ACC112 (cell line): ENCODE measurements at regions not wholly inside any gene's neighbourhood (a gene's known extent, or its start where the extent isn't known, plus 50 kb on each side); places are given as distances from the start of the nearest gene placed in this dataset.
"Not testable (repeated sequence)": the region's sequence is repeated elsewhere in the genome, so short reads cannot be mapped to it uniquely, and the experiment has no call there.

Source experiments
- H2AFZ ChIP-seq: fragments of 200-600 bp; sonication (generic); one replicate; pipeline ENCODE4 v1.6.0; 2017; ENCODE audit warnings: antibody characterized with exemption, low read length; ENCODE audit not compliant: unreplicated experiment
- H3K27ac ChIP-seq: fragments of 200-600 bp; sonication (generic); 2 replicates; pipeline ENCODE4 v1.5.1; 2014; ENCODE audit warnings: low read depth, mild to moderate bottlenecking, antibody characterized with exemption, low read length, moderate library complexity
- H3K27me3 ChIP-seq: fragments of 200-600 bp; sonication (generic); 2 replicates; pipeline ENCODE4 v1.6.1; 2014; ENCODE audit warnings: mild to moderate bottlenecking, antibody characterized with exemption, low read length, moderate library complexity, mixed read lengths; ENCODE audit not compliant: insufficient read depth
- H3K36me3 ChIP-seq: fragments of 200-600 bp; sonication (generic); 2 replicates; pipeline ENCODE4 v1.6.1; 2016; ENCODE audit warnings: mild to moderate bottlenecking, antibody characterized with exemption, low read length, moderate library complexity, mixed read lengths; ENCODE audit not compliant: insufficient read depth
- H3K4me1 ChIP-seq: fragments of 200-600 bp; sonication (generic); one replicate; pipeline ENCODE4 v1.6.1; 2016; ENCODE audit warnings: low read length, mixed read lengths; ENCODE audit not compliant: insufficient read depth, unreplicated experiment, control insufficient read depth
- H3K4me3 ChIP-seq: fragments of 200-600 bp; sonication (generic); 2 replicates; pipeline ENCODE4 v1.5.1; 2014; ENCODE audit warnings: mild to moderate bottlenecking, low read depth, low read length
- H3K79me2 ChIP-seq: fragments of 200-600 bp; sonication (generic); one replicate; pipeline ENCODE4 v1.6.0; 2016; ENCODE audit warnings: low read length; ENCODE audit not compliant: control insufficient read depth, unreplicated experiment, insufficient read depth

DNA sequence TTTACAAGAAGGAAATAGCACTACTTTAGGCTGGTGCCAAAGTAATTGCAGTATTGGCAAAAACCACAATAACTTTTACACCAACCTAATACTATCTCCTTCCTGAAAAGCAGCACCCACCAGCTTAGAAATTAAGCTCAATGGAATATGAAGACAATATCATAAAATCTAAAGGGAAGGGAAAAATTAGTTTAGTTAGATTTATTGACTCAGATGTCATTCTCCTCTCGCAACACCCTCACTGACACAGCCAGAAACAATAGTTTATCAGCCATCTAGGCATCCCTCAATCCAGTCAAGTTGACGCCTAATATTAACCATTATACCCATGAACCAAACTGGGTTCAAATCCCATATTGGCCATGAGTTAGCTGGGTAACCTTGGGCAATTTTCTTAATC is 820.4 kb upstream of the EPHA5 start:
- Histone ChIP-seq H3K4me3 (no peak overlapping the region), H3K79me2 (no peaks in the 10 kb centered on the region), H3K4me1 (peaks cover 16% of the 10 kb centered on the region), H3K27me3 (no peaks in the 10 kb centered on the region), H3K36me3 (no peaks in the 10 kb centered on the region), H3K27ac (peak overlapping the region; percentile 35; the same call in 1 of the 2 replicates), H2AFZ (no peak overlapping the region)

DNA sequence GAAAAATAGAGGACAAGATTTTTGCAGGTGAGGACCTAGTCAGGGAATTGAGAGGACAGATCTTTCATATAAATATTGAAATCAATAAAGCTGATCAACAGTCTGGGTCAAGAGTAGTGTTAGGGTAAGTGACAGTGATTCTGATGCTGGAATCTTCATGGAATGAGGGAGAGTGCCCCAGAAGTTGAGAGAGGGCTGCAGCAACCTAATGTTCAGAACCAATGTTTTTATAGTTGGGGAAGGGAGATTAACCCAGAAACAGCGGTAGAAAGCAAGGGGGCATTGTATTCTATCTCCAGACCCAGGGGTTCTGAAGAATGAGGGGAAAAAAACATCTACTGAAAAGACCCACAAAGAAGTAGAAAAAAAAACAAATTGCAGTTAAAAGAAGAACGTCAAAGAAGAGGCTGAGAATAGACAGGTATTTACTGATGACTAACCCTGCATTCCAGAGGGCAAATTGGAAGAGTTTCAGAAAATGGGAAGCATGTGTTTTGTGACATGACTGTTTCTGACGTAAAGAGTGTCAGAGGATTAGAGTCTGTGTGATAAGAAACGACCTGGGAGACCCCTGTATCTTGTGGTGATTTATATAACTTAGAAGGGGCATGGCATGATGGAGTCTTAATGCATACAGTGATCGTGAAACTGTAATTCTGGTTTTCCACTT is 819.6 kb upstream of the EPHA5 start:
- Histone ChIP-seq H3K27ac (peak overlapping the region; percentile 35), H3K36me3 (no peaks in the 10 kb centered on the region), H3K27me3 (no peaks in the 10 kb centered on the region), H2AFZ (peak overlapping the region; percentile 5), H3K4me3 (peak overlapping the region; percentile 4; the same call in 1 of the 2 replicates), H3K79me2 (no peaks in the 10 kb centered on the region), H3K4me1 (peaks cover 16% of the 10 kb centered on the region)

DNA sequence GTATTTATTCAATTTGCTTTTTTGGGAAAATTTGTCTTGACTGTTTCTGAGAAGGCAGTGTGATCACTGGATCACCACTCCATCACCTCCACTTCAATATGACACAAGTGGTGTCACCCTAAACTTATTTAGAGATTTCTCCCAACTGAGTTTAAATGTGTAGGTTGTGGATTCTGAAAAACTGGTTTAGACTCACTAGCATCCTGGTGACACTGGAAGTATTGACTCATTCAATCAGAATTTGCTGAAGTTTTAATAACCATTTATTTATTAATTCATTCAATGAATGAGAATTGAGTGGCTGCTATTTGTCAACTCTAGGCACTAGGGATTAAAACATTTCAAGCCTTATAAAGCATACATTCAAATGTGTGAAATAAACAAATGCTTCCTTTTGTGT is 819.1 kb upstream of the EPHA5 start:
- Histone ChIP-seq H3K79me2 (no peaks in the 10 kb centered on the region), H2AFZ (no peak overlapping the region), H3K27me3 (no peaks in the 10 kb centered on the region), H3K36me3 (no peaks in the 10 kb centered on the region), H3K27ac (peak overlapping the region; percentile 31; the same call in 1 of the 2 replicates), H3K4me3 (peak overlapping the region; percentile 4; the same call in 1 of the 2 replicates), H3K4me1 (peaks cover 19% of the 10 kb centered on the region)

DNA sequence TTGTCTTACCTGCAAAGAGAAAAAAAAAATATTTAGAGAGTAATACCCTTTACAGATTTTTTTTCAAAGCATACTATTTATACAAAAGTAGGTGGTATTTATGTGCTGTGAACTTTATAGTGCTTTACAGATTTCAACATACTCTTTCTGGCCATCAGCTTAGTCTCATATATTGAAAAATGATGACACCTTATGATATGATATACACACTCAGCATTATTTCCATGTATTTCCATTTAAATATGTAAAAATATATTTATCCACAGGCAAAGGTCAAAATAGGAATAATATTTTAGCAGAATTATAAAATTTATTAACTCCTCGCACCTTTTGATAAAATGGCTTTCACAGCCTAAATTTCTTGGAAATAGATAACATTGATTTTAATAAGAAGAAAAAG is 815.8 kb upstream of the EPHA5 start:
- no peak overlapping the region for H3K27ac ChIP-seq
- no peak overlapping the region for H2AFZ ChIP-seq
- peaks cover 19% of the 10 kb centered on the region for H3K4me1 ChIP-seq
- H3K36me3 ChIP-seq: no peaks in the 10 kb centered on the region
- no peaks in the 10 kb centered on the region for H3K79me2 ChIP-seq
- no peaks in the 10 kb centered on the region for H3K27me3 ChIP-seq
- H3K4me3 ChIP-seq: no peak overlapping the region

DNA sequence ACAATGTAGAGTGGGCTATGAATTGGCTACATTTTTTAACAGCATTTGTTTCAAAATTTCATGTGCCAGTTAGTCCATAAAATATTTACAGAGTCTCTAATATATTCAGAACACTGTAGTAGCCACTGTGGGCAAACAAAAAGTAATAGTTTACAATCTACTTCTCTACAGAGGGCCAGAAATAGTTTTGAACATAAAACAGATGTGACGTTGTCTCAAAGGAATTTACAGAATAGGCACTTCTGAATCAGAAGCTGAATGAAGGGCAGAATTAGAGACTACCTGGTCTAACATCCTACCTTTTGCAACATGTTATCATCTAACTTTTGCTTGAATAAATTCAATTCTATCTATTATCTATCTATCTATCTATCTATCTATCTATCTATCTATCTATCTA is 811.9 kb upstream of the EPHA5 start:
- H3K27me3 ChIP-seq: no peaks in the 10 kb centered on the region
- H3K36me3 ChIP-seq: no peaks in the 10 kb centered on the region
- H3K27ac ChIP-seq: no peak overlapping the region
- H3K4me3 ChIP-seq: no peak overlapping the region
- no peak overlapping the region for H2AFZ ChIP-seq
- no peaks in the 10 kb centered on the region for H3K79me2 ChIP-seq
- H3K4me1 ChIP-seq: peaks cover 3% of the 10 kb centered on the region

DNA sequence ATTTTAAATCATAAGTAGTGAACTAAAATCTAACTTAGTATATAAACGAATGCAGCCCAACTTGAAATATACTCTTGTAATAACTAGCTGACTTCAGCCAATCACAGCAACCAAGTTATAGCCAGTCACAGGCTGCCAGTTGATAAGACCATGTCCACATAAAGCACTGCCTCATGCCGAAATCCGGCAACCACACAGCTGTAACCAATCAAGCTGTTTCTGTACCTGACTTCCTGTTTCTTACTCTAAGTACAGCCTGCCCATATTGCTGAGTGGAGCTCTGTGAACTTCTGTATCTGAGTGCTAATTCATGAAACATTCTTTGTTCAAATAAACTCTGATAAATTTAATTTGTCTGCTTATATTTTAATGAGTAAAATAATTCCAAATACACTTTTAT is 805.3 kb upstream of the EPHA5 start:
- Histone ChIP-seq H3K4me1 (no peaks in the 10 kb centered on the region), H3K36me3 (no peaks in the 10 kb centered on the region), H2AFZ (no peak overlapping the region), H3K4me3 (no peak overlapping the region), H3K27ac (no peak overlapping the region), H3K79me2 (no peaks in the 10 kb centered on the region), H3K27me3 (no peaks in the 10 kb centered on the region)

DNA sequence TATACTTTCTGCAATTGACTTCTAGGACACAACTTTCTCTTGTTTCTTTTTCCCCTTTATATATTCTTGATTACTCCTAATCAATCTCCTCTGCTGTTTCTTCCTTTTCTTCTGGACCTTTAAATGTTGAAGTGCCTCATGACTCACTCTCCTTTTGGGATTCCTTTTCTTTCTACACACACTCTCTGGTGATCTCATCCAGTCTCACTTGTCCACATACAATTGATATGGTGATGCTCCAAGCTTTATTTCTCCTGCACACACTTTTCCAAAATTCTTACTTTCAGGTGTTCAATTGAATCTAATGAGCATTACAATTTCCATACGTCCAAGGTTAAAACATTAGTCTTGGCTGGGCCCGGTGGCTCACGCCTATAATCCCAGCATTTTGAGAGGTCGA is 794.8 kb upstream of the EPHA5 start:
- no peaks in the 10 kb centered on the region for H3K4me1 ChIP-seq
- no peak overlapping the region for H3K4me3 ChIP-seq
- no peak overlapping the region for H3K27ac ChIP-seq
- no peaks in the 10 kb centered on the region for H3K36me3 ChIP-seq
- no peak overlapping the region for H2AFZ ChIP-seq
- no peaks in the 10 kb centered on the region for H3K27me3 ChIP-seq
- no peaks in the 10 kb centered on the region for H3K79me2 ChIP-seq

DNA sequence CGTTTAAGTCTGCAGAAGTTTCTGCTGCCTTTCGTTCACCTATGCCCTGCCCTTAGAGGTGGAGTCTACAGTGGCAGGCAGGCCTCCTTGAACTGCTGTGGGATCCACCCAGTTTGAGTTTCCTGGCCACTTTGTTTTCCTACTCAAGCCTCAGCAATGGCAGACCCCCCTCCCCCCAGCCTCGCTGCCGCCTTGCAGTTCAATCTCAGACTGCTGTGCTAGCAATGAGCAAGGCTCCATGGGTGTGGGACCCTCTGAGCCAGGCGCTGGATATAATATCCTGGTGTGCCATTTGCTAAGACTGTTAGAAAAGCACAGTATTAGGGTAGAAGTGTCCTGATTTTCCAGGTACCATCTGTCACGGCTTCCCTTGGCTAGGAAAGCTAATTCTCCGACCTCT is 792.6 kb upstream of the EPHA5 start:
- not testable (repeated sequence) for H3K36me3 ChIP-seq, H2AFZ ChIP-seq, H3K27ac ChIP-seq, H3K27me3 ChIP-seq, H3K4me3 ChIP-seq, H3K79me2 ChIP-seq, H3K4me1 ChIP-seq

DNA sequence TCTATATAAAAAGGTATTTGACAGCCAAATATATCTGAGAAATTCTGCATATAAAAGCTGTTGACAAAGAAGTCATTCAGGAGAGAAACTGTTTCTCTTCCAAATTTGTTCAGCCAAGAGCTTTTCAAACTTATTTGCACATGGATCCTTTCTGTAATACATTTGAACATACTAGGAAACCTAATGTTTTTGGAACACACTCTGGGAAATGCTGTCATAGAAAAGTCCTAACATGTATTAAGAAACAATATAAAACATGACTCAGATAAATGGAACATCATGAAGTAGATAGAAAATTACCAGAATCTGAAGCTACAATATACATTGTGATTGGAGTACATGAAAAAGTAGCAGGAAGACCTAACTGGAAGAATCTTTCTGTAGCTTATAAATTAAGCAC is 781.5 kb upstream of the EPHA5 start:
- Histone ChIP-seq H3K27me3 (no peaks in the 10 kb centered on the region), H3K36me3 (no peaks in the 10 kb centered on the region), H3K4me1 (no peaks in the 10 kb centered on the region), H2AFZ (no peak overlapping the region), H3K27ac (no peak overlapping the region), H3K79me2 (no peaks in the 10 kb centered on the region), H3K4me3 (no peak overlapping the region)

DNA sequence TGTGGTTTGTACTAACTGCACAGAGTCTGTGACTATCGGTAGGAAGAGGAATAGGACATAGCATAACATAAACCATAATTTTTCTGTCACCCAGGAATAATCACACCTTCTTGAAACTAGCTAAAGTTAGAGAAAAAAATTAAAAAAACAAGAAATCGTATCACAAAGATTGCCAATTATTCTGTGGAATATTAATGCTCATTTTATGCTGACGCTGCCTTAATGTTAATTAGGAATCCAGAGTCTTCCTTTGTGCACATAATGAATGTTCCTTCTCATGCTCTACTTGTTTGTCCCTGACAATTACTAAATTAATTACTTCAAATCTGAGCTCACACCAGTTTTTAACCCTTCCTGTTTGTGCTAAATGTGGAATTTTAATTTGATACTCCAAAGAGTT is 772.7 kb upstream of the EPHA5 start:
- Histone ChIP-seq H3K79me2 (no peaks in the 10 kb centered on the region), H3K36me3 (no peaks in the 10 kb centered on the region), H3K27ac (no peak overlapping the region), H2AFZ (no peak overlapping the region), H3K4me3 (no peak overlapping the region), H3K4me1 (no peaks in the 10 kb centered on the region), H3K27me3 (no peaks in the 10 kb centered on the region)

DNA sequence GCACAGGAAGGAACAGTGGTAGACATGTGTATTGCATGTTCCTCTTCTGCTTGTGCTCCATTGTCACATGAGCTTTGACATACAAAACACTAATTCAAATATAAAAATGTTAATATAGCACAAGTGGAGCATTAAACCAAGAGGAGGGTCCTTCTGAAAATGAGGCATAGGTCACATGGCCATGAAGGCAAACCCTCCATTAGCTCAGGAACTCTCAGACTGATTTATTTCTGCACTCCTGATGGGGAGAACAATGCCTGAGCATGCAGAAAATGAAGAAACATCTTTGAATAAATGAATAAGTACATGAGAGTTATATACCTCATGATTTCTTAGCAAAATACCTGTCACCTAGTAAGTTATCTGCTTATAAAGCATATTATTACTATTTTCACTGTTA is 769.2 kb upstream of the EPHA5 start:
- Histone ChIP-seq H3K4me1 (no peaks in the 10 kb centered on the region), H3K36me3 (no peaks in the 10 kb centered on the region), H3K79me2 (no peaks in the 10 kb centered on the region), H3K4me3 (no peak overlapping the region), H2AFZ (no peak overlapping the region), H3K27ac (no peak overlapping the region), H3K27me3 (no peaks in the 10 kb centered on the region)
